ENCODE measurements at regions not wholly inside any gene's neighbourhood (a gene's known extent, or its start where the extent isn't known, plus 50 kb on each side); places are given as distances from the start of the nearest gene placed in this dataset.

DNA sequence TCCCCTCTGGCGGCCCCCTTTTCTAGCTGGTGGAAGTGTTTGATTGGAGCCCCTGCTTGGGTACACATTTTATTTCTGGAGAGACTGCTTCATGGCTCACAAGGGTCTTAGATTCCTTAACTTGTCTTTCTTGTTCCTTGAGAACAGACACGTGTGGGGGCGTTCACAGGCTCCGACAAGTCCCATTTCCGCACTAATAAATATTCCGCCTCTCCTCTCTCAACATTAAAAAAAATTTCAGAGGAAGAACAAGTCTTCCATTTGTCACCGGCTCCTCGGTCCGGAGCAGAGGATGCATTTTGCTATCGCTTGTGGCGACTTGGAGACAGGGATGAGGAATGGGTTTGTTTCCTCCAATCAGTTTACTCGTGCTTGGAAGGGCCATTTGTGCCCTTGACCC, 134.0 kb upstream of the PODXL start:
- TF ChIP-seq CTCF (IDR thresholded peaks at IDR 0.05; ENCODE audit: insufficient read depth, low read length) (no peak), SPI1 (IDR thresholded peaks at IDR 0.05; ENCODE audit: borderline replicate concordance, low read depth) (no peak), POLR2AphosphoS5 (IDR thresholded peaks at IDR 0.05; ENCODE audit: low read depth) (no peak), GABPA (IDR thresholded peaks at IDR 0.05; ENCODE audit: low read depth) (no peak)
- TF ChIP-seq, protein P1, sequence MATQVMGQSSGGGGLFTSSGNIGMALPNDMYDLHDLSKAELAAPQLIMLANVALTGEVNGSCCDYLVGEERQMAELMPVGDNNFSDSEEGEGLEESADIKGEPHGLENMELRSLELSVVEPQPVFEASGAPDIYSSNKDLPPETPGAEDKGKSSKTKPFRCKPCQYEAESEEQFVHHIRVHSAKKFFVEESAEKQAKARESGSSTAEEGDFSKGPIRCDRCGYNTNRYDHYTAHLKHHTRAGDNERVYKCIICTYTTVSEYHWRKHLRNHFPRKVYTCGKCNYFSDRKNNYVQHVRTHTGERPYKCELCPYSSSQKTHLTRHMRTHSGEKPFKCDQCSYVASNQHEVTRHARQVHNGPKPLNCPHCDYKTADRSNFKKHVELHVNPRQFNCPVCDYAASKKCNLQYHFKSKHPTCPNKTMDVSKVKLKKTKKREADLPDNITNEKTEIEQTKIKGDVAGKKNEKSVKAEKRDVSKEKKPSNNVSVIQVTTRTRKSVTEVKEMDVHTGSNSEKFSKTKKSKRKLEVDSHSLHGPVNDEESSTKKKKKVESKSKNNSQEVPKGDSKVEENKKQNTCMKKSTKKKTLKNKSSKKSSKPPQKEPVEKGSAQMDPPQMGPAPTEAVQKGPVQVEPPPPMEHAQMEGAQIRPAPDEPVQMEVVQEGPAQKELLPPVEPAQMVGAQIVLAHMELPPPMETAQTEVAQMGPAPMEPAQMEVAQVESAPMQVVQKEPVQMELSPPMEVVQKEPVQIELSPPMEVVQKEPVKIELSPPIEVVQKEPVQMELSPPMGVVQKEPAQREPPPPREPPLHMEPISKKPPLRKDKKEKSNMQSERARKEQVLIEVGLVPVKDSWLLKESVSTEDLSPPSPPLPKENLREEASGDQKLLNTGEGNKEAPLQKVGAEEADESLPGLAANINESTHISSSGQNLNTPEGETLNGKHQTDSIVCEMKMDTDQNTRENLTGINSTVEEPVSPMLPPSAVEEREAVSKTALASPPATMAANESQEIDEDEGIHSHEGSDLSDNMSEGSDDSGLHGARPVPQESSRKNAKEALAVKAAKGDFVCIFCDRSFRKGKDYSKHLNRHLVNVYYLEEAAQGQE (IDR thresholded peaks at IDR 0.05; ENCODE audit: insufficient replicate concordance, low read depth) = no peak
- no peak overlapping the region for H3K27ac ChIP-seq (replicated peaks)
- no peaks in the 10 kb centered on the region for H3K27me3 ChIP-seq (ENCODE audit: insufficient read depth, poor library complexity, severe bottlenecking)
- H3K4me3 ChIP-seq (replicated peaks; ENCODE audit: insufficient read depth, low read length) = no peak overlapping the region
- no peak for DNase-seq (ENCODE audit: low read depth in 1 of 2, low spot score in 1 of 2)

DNA sequence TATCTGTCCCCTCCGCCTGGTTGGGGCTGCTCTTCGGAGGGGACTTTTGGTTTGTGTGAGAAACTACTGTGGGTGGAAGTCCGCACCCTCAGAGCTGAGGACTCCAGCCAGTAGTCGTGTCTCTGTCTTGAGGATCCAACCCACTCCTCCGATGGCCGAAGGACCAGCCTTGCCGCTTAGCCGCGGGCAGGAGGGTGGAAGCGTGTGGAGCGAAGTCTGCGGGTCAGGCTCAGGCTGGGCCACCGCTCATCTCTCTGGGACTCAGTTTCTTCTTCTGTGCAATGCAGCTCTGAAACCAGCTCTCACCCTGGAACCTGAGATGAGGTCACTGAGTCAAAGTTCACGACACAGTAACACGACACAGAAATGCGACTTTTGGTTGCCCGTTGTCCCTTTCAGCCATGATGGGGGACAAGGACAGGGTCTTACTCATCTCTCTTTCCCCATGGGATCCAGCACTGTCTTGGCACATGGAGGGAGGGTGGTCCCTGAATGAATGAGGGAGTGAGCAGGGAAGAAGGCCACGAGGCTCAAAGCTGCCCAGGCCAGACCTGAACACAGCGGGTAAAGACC, 133.3 kb upstream of the PODXL start:
- TF ChIP-seq GABPA (IDR thresholded peaks at IDR 0.05; ENCODE audit: low read depth) = no peak
- TF ChIP-seq POLR2AphosphoS5 (IDR thresholded peaks at IDR 0.05; ENCODE audit: low read depth) = no peak
- no peak for TF ChIP-seq CTCF (IDR thresholded peaks at IDR 0.05; ENCODE audit: insufficient read depth, low read length)
- TF ChIP-seq, protein P1 (IDR thresholded peaks at IDR 0.05; ENCODE audit: insufficient replicate concordance, low read depth) = no peak
- TF ChIP-seq SPI1 (IDR thresholded peaks at IDR 0.05; ENCODE audit: borderline replicate concordance, low read depth) = no peak
- no peaks in the 10 kb centered on the region for H3K27me3 ChIP-seq (ENCODE audit: insufficient read depth, poor library complexity, severe bottlenecking)
- H3K4me3 ChIP-seq (replicated peaks; ENCODE audit: insufficient read depth, low read length) = no peak overlapping the region
- DNase-seq (ENCODE audit: low read depth in 1 of 2, low spot score in 1 of 2) = no peak
- H3K27ac ChIP-seq (replicated peaks) = no peak overlapping the region

DNA sequence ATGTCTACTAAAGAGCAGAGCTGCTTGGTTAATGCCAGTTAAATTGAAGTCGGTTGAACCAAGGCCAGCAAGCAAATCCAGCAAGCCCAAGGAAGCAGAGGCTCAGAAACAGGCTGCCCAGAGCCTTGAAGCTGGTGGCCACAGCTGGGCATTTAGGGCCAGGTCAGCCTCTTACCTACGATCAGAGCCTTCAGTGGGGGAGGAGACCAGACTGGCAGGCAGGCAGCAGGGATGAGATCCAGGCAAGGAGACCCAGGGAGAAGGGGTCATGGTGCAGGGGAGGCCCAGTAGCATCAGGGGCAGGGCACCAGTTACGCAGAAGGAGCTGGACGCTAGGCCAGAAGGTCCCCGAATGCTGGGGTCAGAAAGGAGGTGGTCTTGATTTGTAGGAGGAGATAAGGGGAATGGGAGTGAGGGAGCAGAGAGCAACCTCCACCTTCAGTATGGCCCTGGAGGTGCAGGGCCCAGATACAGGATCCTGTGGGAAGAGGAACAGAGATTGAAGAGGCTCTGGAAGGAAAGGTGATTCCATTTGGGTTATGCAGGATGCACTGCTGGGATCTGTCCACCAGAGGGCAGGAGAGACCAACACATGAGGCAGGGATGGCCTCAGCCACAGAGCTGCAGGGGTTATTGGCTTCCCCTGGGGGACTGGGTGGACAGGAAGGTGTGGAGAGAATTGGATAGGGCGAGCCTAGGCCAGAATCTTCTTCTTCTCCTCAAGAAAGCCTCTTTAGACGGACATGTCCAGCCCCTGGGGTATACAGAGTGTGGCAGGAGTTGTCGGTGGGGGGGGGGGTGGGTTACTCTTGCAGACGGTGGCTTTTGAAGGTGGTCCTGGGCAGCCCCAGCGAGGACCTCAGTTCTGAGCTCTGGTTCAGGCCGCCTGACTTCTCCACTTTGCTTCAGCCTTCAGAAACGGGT, 132.6 kb upstream of the PODXL start:
- DNase-seq (ENCODE audit: low read depth in 1 of 2, low spot score in 1 of 2) = peak; percentile 2 to 59
- TF ChIP-seq GABPA (IDR thresholded peaks at IDR 0.05; ENCODE audit: low read depth) (no peak), POLR2AphosphoS5 (IDR thresholded peaks at IDR 0.05; ENCODE audit: low read depth) (no peak), CTCF (IDR thresholded peaks at IDR 0.05; ENCODE audit: insufficient read depth, low read length) (peak; percentile 97)
- Histone ChIP-seq H3K4me3 (replicated peaks; ENCODE audit: insufficient read depth, low read length) (no peak overlapping the region), H3K27me3 (ENCODE audit: insufficient read depth, poor library complexity, severe bottlenecking) (no peaks in the 10 kb centered on the region), H3K27ac (replicated peaks) (no peak overlapping the region)
